ENCODE measurements at regions not wholly inside any gene's neighbourhood (a gene's known extent, or its start where the extent isn't known, plus 50 kb on each side); places are given as distances from the start of the nearest gene placed in this dataset.

DNA sequence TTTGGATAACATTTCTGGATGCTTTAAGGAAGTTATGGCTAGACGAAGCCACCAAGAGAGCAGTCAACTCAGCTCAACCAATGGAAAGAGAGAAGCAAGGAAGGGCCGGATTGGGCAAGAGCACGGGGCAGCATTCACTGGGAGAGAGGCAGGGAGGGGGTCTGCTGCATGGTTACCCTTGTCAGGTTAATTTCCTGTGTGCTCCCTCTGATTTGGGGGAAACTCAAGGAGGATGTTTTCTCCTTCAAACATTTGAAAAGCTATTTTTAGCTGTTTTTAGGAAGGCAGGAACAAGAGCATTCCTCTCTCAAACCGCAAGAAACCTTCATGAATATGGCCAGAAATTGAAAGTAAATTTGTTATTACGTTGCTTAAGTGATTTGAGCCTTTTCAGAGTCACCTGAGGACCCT is 118.5 kb upstream of the ZFHX3 start:
- Histone ChIP-seq H3K36me3 (no peaks in the 10 kb centered on the region), H3K4me1 (peaks cover 11% of the 10 kb centered on the region), H4K20me1 (no peaks in the 10 kb centered on the region), H3K4me2 (peak overlapping the region; percentile 53), H3K9ac (no peak overlapping the region), H3K9me3 (no peaks in the 10 kb centered on the region), H3K27ac (no peak overlapping the region), H3K4me3 (no peak overlapping the region), H3K27me3 (no peaks in the 10 kb centered on the region)
- TF ChIP-seq Cebpa-rat (IDR thresholded peaks at IDR 0.05) = no peak

- Histone ChIP-seq H3K4me3 (no peak overlapping the region), H3K9me3 (peaks cover 5% of the 10 kb centered on the region; the same call in 1 of the 2 replicates), H3K36me3 (no peaks in the 10 kb centered on the region), H3K4me1 (peaks cover 17% of the 10 kb centered on the region), H3K27ac (no peak overlapping the region), H3K27me3 (no peaks in the 10 kb centered on the region), H4K20me1 (no peaks in the 10 kb centered on the region), H3K9ac (no peak overlapping the region), H3K4me2 (no peak overlapping the region)
- TF ChIP-seq Cebpa-rat (IDR thresholded peaks at IDR 0.05) = no peak
Observed at GRCh38 chr16:73163238-73163815, 115.4 kb upstream of the ZFHX3 start.

DNA sequence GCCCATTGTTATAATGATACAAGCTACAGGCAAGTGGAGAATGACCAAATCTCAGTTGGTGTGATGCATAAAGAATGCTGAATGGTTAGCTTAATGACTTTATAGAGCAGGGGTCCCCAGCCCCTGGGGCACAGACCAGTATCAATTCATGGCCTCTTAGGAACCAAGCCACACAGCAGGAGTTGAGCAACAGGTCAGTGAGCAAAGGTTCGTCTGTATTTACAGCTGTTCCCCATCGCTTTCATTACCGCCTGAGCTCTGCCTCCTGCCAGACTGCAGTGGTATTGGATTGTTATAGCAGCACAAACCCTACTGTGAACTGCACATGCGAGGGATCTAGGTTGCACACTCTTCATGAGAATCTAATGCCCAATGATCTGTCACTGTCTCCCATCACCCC is 114.0 kb upstream of the ZFHX3 start:
- H3K9me3 ChIP-seq = peaks cover 5% of the 10 kb centered on the region; the same call in 1 of the 2 replicates
- TF ChIP-seq Cebpa-rat (IDR thresholded peaks at IDR 0.05) = no peak

DNA sequence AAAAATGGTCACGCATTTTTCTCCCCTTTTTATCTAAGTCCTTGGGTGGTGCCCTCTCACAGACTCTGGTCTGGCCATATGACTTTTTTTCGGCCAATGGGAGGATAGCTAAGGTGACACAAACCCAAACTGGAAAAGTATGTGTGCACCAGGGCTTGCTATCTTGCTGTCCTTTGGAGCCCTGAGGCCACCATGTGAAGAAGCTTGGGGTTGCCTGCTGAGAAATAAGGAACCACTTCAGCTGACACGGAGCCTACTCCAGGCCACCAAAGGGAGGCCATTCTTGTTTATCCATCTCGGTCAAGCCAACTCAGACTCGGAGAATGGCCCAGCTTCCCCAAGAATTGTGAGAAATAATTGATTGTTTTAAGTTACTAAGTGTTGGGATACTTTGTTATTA is 111.4 kb upstream of the ZFHX3 start:
- Histone ChIP-seq H3K9ac (no peak overlapping the region), H3K36me3 (no peaks in the 10 kb centered on the region), H3K4me2 (no peak overlapping the region), H4K20me1 (no peaks in the 10 kb centered on the region), H3K4me3 (no peak overlapping the region), H3K27ac (no peak overlapping the region), H3K27me3 (no peaks in the 10 kb centered on the region), H3K9me3 (peaks cover 5% of the 10 kb centered on the region; the same call in 1 of the 2 replicates), H3K4me1 (peaks cover 18% of the 10 kb centered on the region)
- TF ChIP-seq Cebpa-rat (IDR thresholded peaks at IDR 0.05) = no peak

More for the DNA sequence above, 114.0 kb upstream of the ZFHX3 start:
- H3K27ac ChIP-seq = no peak overlapping the region
- H3K4me3 ChIP-seq = no peak overlapping the region
- H3K36me3 ChIP-seq = no peaks in the 10 kb centered on the region
- no peaks in the 10 kb centered on the region for H4K20me1 ChIP-seq
- no peak overlapping the region for H3K9ac ChIP-seq
- peaks cover 17% of the 10 kb centered on the region for H3K4me1 ChIP-seq
- no peaks in the 10 kb centered on the region for H3K27me3 ChIP-seq
- H3K4me2 ChIP-seq = no peak overlapping the region

GRCh38 chr16:73157861-73158260 is 109.9 kb upstream of the ZFHX3 start:
- H3K4me1 ChIP-seq = peaks cover 32% of the 10 kb centered on the region
- H3K27ac ChIP-seq = no peak overlapping the region
- H3K4me2 ChIP-seq = no peak overlapping the region
- no peak overlapping the region for H3K4me3 ChIP-seq
- no peak for TF ChIP-seq Cebpa-rat (IDR thresholded peaks at IDR 0.05)
- no peaks in the 10 kb centered on the region for H3K36me3 ChIP-seq
- H3K9ac ChIP-seq = no peak overlapping the region
- H3K27me3 ChIP-seq = no peaks in the 10 kb centered on the region
- H4K20me1 ChIP-seq = no peaks in the 10 kb centered on the region
- H3K9me3 ChIP-seq = peaks cover 5% of the 10 kb centered on the region; the same call in 1 of the 2 replicates

DNA sequence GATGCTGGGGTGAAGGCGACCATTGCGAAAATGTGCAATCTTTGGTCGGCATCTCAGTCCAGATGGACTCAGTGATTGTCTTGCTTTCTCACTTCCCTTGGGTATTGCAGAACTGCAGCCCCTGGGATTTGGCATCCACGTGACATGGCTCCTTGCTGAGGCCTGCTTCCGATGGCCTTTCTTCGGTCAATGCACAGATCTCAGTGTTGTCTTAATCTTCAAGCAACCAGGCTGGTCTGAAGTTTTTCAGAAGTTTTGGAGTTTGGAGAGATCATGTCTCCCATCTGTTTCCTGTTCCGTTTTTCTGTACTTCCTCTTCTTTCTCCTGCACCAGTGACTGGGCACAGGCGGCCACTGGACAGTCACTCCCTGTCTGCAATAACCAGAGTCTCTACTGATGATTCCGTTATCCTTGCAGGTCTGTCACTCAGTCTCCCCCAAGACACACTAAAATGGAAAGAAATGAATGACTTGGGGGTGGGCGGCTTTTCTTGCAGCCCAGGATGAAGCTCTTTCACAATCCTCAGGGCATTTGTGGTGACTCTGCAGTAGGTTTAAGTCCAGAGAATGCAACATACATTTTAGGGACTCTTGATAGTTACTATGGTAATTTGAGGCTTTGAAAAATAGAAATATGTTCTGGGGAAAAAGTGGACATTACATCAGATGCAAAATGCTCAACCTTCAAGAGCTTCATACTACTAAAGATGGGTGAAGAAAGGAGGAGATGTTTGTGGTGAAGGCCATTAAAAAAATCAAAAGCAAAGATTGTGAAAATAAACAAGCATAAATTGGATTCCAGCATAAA is 106.3 kb upstream of the ZFHX3 start:
- peak overlapping the region; percentile 74 for H3K4me2 ChIP-seq

DNA sequence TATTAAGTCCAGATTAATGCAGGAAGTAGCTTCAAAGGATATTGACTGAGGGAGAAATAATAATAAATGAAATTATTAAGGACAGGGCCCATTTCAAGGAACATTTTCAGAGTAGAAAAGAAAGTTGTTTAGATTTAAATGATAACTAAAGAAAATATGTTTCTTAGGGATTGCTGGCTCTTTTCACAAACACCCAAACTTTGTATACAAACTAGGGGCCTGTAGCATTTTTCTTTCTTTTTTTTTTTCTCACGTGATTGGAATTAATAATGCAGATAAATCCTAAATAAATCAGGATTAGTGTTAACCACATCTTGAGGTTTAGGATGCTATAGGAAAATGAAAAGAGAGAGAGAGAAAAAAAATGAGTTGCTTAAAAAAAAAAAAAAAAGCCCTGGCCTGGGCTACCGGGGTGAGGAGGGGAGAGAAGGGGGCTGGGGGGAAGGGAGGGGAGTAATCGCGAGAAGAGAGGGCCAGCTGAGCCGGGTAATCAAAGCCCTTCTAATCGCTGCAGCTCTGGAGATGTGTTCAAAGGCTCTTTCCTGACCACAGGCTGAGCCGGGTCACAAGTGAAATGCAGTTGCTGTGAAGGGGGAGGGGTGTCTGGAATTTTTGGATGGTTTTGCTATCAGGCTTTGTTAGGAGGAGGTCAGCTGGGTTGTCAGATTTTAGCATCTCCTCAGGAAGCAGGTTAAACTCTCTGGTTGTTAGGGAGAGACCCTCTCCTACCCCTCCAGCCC is 104.6 kb upstream of the ZFHX3 start:
- peak overlapping the region; percentile 66; the same call in 1 of the 2 replicates for H3K9ac ChIP-seq
- H4K20me1 ChIP-seq = no peaks in the 10 kb centered on the region
- no peaks in the 10 kb centered on the region for H3K36me3 ChIP-seq
- H3K9me3 ChIP-seq = no peaks in the 10 kb centered on the region
- TF ChIP-seq Cebpa-rat (IDR thresholded peaks at IDR 0.05) = no peak
- no peak overlapping the region; the same call in 1 of the 2 replicates for H3K4me3 ChIP-seq
- peaks cover 60% of the 10 kb centered on the region for H3K4me1 ChIP-seq
- H3K4me2 ChIP-seq = peak overlapping the region; percentile 74
- peak overlapping the region; percentile 87 for H3K27ac ChIP-seq
- H3K27me3 ChIP-seq = no peaks in the 10 kb centered on the region

More for the DNA sequence above, 106.3 kb upstream of the ZFHX3 start:
- peak overlapping the region; percentile 66 for H3K9ac ChIP-seq
- H3K36me3 ChIP-seq = no peaks in the 10 kb centered on the region
- H3K4me3 ChIP-seq = peak overlapping the region; percentile 6; the same call in 1 of the 2 replicates
- H4K20me1 ChIP-seq = no peaks in the 10 kb centered on the region
- H3K9me3 ChIP-seq = peaks cover 5% of the 10 kb centered on the region; the same call in 1 of the 2 replicates
- TF ChIP-seq Cebpa-rat (IDR thresholded peaks at IDR 0.05) = peak; percentile 43
- H3K27ac ChIP-seq = peak overlapping the region; percentile 87
- peaks cover 60% of the 10 kb centered on the region for H3K4me1 ChIP-seq
- no peaks in the 10 kb centered on the region for H3K27me3 ChIP-seq

- Histone ChIP-seq H3K36me3 (no peaks in the 10 kb centered on the region), H3K27me3 (no peaks in the 10 kb centered on the region), H3K9me3 (no peaks in the 10 kb centered on the region), H3K4me2 (peak overlapping the region; percentile 74), H3K4me3 (no peak overlapping the region), H3K27ac (peak overlapping the region; percentile 87), H4K20me1 (no peaks in the 10 kb centered on the region), H3K4me1 (peaks cover 60% of the 10 kb centered on the region), H3K9ac (no peak overlapping the region)
- TF ChIP-seq Cebpa-rat (IDR thresholded peaks at IDR 0.05) = no peak
Observed at GRCh38 chr16:73151941-73152340, 104.0 kb upstream of the ZFHX3 start.

- H3K4me2 ChIP-seq = peak overlapping the region; percentile 74
- H3K36me3 ChIP-seq = no peaks in the 10 kb centered on the region
- peaks cover 60% of the 10 kb centered on the region for H3K4me1 ChIP-seq
- H3K9me3 ChIP-seq = 0 out of 2 replicates have a peak, but pooled peaks cover 5% of the 10 kb centered on the region
- H3K4me3 ChIP-seq = no peak overlapping the region
- no peak overlapping the region for H3K9ac ChIP-seq
- H3K27me3 ChIP-seq = no peaks in the 10 kb centered on the region
- no peak for TF ChIP-seq Cebpa-rat (IDR thresholded peaks at IDR 0.05)
- no peaks in the 10 kb centered on the region for H4K20me1 ChIP-seq
- peak overlapping the region; percentile 66 for H3K27ac ChIP-seq
Observed at GRCh38 chr16:73151225-73151624, 103.3 kb upstream of the ZFHX3 start.

All from BLaER1 (cell line).